NCI-H128 (cell line): ENCODE measurements at regions not wholly inside any gene's neighbourhood (a gene's known extent, or its start where the extent isn't known, plus 50 kb on each side); places are given as distances from the start of the nearest gene placed in this dataset.
"Not testable (repeated sequence)": the region's sequence is repeated elsewhere in the genome, so short reads cannot be mapped to it uniquely, and the experiment has no call there.

Experiments used
- DNase-seq: peaks from one replicate; lab custom pipeline; 2025; ENCODE audit not compliant: unreplicated experiment; lab: John Stamatoyannopoulos, UW

DNA sequence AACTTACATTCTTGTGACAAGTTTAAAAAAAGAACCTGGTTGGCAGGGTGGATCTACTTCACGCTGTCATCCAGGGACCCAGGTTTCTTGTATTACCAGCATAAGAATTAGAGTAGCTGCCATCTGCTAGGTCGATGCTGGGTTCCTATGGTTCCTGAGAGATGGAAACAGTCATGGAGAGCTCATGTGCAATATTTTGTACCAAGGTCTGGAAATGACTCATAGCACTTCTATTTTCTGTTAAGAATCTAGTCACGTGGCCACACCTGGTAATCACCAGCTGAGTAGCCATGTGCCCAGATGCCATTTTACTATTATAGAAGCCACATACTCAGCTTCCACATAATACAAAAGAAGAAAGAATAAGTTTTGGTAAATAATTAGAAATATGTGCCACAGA lies 171.3 kb downstream of the CD83 start:
- no peak for DNase-seq

DNA sequence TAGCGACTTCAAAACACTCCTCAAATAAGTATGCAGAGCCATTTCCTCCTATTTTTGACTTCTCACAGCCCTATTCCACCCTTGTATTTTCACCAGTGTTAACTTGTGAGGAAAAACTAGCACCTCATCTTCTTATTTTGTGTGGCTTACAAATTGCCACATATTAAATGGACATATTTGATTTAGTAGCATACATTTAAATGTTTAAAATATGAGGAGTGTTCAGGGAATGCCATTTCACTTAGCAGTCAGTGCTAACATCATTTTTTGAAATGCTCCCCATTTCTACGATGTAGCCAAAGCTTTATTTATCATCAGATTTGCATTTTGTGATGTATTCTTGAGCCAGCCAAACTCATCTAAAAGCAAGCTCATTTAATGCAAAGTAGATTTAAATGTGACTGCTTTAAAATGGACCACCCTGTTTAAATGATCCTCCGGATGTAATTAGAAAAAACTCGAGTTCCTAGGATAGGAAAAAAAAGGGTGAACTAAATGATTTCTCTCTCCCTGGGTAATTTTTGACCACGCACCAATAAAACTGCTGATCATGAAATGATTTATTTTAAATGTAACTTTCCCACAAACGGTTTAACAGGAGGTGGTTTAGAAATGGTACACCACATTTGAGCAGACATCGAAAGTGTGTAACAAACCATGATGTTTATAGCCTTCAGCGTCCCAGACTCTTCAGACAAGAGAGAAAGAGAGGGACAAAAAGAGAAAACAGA lies 172.6 kb downstream of the CD83 start:
- DNase-seq: no peak

DNA sequence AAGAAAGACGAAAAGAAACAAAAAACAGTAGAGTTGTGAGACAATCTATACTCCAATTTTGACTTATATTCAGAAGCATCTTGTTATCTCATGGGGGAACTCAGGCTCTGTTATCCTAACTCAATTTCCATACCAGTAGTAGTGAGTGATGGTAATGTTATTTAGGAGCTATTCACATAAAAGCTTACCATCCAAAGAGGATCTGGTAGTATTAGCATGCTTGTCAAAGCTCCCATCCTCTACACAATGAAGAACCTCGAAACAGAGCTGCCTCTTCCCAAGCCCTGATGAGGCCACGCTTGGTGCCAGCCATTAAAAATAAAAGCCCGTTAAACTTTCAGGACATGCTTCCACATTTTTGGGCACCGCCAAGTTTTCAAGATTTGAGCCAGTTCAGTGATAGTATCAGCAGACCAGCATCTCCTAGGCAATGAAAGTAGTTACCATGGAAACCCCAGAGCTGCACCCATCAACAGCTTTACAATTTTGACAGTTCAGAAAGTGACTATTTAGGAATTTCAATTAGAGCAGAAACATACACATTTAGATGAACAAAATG lies 173.3 kb downstream of the CD83 start:
- no peak for DNase-seq

DNA sequence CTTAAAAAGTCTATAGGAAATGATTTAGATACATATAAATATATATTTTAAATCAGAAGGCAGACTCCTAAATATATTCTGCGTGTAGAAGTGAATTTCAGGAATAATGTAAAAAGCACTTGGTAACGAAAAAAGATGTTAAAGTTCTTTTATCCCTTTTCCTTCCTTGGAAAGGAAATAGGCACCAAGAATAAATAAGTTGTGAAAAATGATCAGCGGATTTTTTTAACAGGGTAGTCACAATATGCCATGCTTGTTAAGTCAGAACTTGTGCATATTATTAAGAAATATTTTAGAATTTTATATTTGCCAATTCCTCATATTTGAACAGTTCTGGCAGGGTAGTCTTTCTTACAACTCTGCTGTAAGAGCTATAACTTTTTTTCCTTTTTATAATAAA lies 173.8 kb downstream of the CD83 start:
- no peak for DNase-seq

DNA sequence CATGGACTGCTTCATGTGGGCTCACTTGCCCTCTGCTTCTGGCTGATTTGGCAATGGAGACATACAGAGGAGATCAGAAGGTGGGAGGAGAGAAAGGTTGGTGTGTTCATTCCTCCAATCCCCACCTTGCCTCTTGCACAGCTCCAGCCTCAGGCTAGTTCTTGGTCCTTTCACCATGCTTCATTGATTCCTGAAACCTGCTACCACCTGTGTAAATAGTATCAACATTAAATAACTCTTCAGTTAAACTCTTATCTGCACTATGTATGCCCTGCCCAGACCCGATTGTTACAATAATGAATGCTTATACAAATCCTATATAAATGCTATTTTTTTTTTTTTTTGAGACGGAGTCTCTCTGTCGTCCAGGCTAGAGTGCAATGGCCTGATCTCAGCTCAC lies 174.5 kb downstream of the CD83 start:
- DNase-seq: no peak

DNA sequence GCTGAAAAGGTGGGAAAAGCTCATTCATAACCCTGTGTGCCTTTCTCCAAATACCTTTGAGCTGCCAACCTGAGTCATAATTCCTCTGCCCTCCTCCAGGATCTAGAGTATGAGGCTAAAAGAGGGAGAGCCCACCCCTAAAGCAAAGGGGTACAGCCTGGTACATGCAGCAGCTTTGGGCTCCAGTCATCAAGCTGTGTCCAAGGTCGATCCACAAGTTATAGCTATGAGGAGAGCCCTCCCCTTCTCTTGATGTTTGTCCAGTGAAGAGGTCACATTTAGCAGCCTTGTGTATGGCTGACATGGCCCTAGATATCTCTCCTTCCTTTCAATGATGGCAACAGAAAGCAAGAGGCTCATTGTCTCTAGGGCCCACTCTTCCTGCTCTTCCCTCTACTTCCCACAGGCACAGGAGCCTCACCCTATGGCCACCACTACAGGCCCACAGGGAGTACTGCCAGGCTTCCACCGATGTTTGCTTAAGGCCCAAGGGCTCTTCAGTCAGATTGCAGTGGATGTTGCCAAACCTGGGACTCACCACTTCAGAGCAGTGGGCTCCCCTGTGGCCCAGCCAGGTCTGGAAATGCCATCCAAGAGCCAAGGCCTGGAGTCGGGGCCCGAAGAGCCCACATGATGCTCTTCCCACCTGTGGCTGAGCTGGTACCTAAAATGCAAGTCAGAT lies 176.8 kb downstream of the CD83 start:
- DNase-seq: no peak

DNA sequence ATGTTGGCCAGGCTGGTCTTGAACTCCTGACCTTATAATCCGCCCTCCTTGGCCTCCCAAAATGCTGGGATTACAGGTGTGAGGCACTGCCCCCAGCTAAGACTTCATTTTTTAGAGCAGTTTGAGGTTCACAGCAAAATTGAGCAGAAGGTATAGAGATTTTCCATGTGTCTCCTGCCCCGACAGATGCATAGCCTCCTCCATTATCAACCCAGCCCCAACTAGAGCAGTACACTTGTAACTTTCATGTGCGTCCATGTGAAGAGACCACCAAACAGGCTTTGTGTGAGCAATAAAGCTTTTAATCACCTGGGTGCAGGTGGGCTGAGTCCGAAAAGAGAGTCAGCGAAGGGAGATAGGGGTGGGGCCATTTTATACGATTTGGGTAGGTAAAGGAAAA lies 179.1 kb downstream of the CD83 start:
- not testable (repeated sequence) for DNase-seq

DNA sequence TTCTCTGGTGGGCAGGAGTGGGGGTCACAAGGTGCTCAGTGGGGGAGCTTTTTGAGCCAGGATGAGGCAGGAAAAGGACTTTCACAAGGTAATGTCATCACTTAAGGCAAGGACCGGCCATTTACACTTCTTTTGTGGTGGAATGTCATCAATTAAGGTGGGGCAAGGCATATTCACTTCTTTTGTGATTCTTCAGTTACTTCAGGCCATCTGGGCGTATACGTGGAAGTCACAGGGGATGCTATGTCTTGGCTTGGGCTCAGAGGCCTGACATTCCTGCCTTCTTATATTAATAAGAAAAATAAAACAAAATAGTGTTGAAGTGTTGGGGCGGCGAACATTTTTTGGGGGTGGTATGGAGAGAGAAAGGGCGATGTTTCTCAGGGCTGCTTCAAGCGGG lies 179.5 kb downstream of the CD83 start:
- DNase-seq: not testable (repeated sequence)

DNA sequence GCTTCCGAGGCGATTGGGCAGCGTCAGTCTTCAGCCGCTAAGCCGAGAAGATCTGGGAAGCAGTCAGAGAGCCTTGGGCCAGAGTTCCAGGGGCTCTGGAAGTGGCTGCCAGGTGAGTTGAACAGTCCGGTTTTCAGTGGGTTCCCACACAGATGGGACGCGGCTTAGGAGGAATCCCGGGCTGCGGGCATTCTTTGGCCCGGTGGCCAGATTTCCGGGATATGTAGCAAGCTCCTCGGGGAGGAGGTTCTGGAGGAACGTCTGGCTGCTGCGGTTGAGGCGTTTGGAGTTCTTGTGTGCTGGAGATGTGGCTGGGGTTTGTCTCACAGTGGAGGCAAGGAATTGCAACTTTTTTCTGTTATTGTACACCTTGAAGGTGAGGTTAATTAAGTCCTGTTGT lies 182.6 kb downstream of the CD83 start:
- DNase-seq: not testable (repeated sequence)

DNA sequence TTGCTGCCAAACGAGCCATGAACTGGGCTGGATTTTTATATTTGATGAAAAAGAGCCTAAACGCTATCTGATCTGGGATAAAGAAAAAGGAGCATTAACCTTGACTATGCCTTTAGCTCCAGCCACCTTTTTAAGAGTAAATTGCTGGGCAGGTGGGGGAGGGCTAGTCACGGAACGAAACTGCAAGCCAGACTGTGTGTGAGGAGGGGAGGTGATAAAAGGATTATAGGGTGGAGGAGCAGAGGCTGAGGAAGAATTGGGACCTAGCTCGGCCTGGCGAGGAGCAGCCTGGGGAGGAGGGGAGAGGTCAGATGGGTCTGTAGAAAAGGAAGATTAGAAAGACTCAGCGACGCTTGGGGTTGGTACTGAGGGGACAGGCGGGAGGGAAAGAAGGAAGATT lies 183.1 kb downstream of the CD83 start:
- not testable (repeated sequence) for DNase-seq

DNA sequence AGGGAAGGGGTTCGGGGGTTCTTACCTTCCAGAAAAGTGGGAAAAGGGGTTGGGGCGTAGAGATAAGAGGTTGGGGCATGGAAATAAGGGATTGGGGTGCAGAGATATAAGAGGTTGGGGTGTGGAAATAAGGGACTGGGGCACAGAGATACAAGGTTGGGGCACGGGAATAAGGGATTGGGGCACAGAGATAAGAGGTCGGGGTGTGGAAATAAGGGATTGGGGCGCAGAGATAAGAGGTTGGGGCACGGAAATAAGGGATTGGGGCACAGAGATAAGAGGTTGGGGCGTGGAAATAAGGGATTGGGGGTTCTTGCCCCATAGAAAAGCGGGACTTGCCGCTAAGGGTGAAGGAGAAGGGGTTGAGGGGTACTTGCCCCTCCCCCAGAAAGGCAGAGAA lies 183.9 kb downstream of the CD83 start:
- DNase-seq: not testable (repeated sequence)

DNA sequence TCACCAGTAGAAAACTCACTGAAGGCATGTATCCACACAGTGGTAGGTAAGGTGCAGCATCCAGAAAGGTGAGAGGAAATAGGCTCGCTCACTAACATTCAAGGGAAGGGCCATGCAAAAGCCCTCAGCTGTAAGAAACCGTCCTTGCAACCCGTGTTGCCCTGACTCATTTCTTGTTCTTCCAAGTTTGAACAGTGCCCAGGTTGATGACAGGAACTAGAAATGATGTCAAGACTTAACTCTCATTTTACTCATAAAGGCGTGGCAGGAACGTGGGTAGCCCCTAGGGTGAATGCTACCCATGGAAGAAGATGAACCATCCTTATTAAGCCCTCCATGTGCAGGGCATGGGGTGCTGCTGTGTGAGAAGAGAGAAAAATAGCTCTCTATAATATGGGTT lies 187.6 kb downstream of the CD83 start:
- no peak for DNase-seq

DNA sequence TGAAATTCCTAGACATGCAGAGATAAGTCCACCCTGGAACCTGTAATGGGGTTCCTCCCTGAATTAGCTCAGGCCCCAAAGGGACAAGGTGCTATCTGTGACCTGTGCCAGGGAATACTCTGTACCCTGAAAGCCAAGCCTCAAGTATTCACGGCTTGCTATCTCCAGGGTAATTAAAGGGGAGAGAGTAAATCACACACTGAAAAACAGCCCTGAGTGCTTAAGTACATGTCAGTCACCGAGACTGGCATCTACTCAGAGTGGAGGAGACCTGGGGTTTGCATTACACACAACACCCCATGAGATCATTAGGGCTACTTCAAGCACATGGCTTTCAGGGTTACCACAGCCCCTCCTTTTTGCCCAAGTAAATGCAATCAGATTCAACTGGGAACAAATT lies 188.1 kb downstream of the CD83 start:
- DNase-seq: peak; percentile 70

DNA sequence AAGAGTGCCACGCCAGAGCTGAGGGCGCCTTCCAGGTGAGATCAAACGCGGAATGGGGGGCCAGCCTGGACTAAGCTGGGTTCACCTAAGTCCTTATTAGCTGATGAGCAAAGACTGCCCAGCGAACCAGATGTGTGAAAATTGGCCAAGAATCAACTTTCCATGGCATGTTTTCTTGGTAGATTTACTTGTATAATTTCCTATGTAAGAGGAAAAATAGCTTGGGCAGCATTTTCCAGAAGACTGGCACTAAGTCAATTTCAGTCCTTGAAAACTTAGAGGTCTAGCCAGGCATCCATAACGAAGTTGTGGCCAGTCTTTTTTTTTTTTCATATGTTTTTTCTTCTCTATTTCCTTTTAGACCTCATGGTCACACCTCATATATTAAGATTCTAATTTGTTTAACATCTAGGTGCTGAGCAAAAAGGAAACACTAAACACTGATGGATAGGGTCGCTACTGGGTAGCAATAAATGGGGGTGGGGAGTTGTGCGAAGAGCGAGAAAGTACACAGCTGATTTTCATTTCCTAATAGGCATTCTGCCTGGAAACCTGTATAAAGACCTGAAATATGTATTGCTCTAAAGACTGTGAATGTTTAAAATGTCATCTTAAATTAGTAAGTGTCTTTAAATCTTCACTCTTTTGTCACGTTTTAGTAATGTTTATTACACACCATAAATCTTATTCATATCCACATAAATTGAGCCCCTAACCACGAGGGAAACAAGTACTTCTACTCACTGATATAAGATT lies 188.8 kb downstream of the CD83 start:
- DNase-seq: no peak

DNA sequence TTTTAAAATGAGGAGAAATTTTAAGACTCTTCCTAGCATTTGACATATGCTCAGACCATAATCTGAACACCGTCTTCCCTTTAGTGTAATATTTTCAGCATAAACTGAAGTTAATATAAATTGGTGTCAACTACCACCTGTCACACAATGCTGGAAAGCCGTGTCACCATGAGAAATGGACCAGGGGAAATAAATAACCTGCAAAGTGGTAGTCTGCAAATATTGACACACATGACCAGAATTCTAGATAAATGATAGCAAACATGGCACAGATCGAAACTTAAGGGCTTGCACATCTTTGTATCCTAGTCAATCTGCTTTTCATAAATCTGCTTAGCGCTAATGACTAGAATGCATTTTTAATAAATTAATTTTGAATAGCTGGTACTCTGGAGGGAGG lies 191.9 kb downstream of the CD83 start:
- DNase-seq: no peak

DNA sequence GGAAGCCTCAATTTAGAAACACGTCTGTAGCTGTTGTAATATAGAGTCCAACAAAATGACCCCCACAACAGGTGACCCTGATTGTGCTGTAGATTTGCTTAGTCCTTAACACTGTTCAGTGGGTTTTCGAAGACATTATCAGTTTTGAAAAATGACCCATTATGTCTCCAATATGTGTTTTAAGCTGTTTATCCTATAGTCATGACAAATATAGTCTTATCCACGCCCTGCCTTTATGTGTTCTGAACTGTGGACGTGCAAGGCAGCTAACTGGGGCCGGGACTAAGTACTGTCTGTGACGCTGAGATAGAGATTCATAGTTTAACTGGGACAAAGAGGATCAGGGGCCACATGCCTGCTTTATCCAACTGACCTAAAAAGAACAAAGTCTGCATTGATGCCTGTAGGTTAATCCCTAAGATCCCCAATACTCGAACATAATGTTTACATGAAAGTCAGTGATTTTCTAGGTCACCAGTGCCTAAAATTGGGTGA lies 192.4 kb downstream of the CD83 start:
- no peak for DNase-seq

DNA sequence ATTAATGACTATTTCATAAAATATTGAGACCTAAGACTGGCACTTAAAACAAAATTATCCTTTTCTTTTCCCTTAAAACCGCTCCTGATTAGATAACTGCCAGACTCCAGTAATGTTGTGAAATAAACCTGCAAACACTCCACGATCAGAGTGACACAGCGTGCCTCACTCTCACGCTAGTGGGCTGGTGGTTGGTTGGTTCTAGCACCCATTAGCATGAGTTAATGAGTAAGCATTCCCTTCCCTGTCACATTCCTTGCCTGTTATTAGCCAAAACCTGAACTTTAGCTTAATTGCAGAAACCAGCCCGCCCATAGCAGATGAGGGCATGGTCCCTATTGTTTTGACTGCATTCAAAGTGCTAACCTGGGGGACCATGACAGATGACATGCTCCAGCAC lies 193.4 kb downstream of the CD83 start:
- no peak for DNase-seq

DNA sequence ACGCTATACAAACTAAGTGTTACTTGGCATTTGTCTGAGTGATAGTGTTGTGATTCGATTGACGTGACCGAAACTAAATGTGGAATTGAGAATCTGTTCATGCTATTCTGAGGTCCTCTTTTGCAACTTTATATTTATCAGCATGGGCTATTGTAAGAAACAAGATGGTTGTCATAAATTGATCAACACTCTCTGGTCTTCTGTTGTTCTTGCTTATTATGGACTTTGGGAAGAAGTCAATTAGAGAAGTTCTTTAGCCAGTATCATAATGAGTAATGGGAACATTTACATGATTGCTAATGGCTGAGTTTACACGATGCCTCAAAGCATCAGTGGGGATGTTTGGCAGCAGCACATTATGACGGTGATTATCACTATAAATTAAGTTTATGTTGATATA lies 195.0 kb downstream of the CD83 start:
- no peak for DNase-seq

DNA sequence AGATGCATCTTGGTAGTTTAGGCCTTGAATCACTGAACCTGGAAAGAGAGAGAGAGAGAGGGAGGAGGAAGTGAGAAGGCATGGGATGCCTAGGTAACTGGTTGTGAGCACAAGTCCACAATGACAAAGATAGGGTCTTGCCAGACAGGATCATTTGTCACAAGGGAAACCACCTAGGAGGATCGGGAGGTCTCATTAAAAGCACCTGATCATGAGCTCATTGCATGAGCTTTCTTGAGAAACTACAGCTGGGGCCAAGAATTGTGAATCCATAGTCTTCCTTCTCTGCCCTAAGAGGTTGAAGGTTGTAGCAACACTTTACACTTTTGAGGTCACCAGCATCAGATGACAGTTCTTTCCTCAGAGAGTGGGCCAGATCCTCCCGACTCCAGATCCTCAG lies 195.7 kb downstream of the CD83 start:
- no peak for DNase-seq

DNA sequence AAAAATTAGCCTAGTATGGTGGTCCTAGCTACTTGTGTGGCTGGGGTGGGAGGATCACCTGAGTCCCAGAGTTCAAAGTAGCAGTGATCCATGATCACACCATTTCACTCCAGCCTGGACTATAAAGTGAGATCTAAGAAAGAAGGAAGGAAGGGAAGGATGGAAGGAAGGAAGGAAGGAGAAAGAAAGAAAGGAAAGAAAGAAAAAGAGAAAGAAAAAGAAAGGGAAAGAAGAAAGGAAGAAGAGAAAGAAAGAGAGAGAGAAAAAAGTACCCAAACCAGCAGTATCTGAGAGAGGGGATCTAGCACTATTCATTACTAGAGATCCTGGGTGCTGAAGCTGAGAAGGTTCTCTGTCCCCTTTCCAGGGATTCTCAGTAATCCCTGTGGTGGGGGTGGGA lies 197.8 kb downstream of the CD83 start:
- DNase-seq: no peak

DNA sequence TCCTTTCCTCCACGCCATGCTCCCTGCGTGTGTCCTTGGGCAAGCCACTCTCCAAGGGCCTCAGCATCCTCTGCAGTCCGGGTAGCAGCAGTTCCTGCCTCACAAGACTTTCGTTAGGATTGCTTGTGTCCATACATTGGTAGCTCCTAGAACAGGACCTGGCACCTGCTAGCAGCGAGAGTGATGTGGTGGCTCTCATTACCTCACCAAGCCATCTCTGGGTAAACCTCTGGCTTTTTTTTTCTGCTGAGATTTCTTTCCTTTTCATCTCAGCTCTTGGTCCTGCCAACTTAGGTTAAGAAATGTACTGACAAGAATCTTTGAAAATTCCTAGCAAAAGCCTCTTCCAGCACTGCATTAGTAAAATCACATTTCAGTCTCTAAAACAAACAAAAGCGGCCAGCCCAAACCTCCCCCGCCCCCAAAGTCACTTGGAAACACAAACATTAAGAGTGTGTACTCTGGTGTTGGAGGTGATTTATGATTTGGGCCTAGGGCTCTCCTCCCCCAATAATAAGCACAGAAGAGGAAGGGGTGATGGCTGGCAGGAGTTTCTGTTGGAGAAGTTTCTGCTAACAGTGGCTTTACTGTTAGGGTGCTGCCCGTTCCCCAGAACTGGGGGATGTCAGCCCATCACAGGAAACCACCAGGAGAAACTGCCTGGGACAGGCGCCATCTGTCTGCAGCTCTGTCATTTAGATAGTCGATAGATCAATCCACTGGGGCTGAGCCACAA lies 199.2 kb downstream of the CD83 start:
- no peak for DNase-seq
